Fibroblast of lung (primary cell): ENCODE measurements at regions not wholly inside any gene's neighbourhood (a gene's known extent, or its start where the extent isn't known, plus 50 kb on each side); places are given as distances from the start of the nearest gene placed in this dataset.

Source experiments
- DNase-seq, 2 donors: peaks; one replicate each; pipeline versions ENCODE4 v3.0.0 to v3.0.0-alpha.2; 2010; ENCODE audit warnings: low read depth in 2 of 2
- H2AFZ ChIP-seq: 2 replicates; pipeline ENCODE4 v1.5.1; 2012; ENCODE audit warnings: low read length, control low read depth, inconsistent platforms
- H3K27ac ChIP-seq: 2 replicates; pipeline ENCODE4 v1.5.1; 2011; ENCODE audit warnings: low read length, control low read depth; ENCODE audit not compliant: insufficient read depth
- H3K27me3 ChIP-seq: 2 replicates; pipeline ENCODE4 v1.5.1; 2011; ENCODE audit warnings: mild to moderate bottlenecking, low read length; ENCODE audit not compliant: control insufficient read depth, insufficient read depth
- H3K36me3 ChIP-seq: 2 replicates; pipeline ENCODE4 v1.5.1; 2011; ENCODE audit warnings: low read length; ENCODE audit not compliant: control insufficient read depth, insufficient read depth
- H3K4me1 ChIP-seq: 2 replicates; pipeline ENCODE4 v1.5.1; 2011; ENCODE audit warnings: low read length; ENCODE audit not compliant: control insufficient read depth, insufficient read depth; ENCODE audit errors: extremely low read depth
- H3K4me2 ChIP-seq: 2 replicates; pipeline ENCODE4 v1.5.1; 2011; ENCODE audit warnings: low read length, control low read depth; ENCODE audit not compliant: insufficient read depth; ENCODE audit errors: extremely low read depth
- H3K4me3 ChIP-seq, 4 experiments: fragments of 200-600 bp in 1 of 4; sonication (generic) in 1 of 4; replicated peaks in 1 of 4; 2 replicates each; pipeline ENCODE4 v1.5.1; 2011 to 2016; ENCODE audit warnings: low read length in 4 of 4, low read depth in 3 of 4, mild to moderate bottlenecking in 3 of 4, control low read depth in 2 of 4, inconsistent platforms in 1 of 4, mixed read lengths in 1 of 4; ENCODE audit not compliant: insufficient read depth in 1 of 4; ENCODE audit errors: control extremely low read depth in 1 of 4
- H3K79me2 ChIP-seq: 2 replicates; pipeline ENCODE4 v1.5.1; 2012; ENCODE audit warnings: mild to moderate bottlenecking, low read length, inconsistent platforms; ENCODE audit not compliant: control insufficient read depth, insufficient read depth
- H3K9ac ChIP-seq: 2 replicates; pipeline ENCODE4 v1.5.1; 2011; ENCODE audit warnings: mild to moderate bottlenecking, low read length, control low read depth; ENCODE audit not compliant: insufficient read depth
- H3K9me3 ChIP-seq: 2 replicates; pipeline ENCODE4 v1.5.1; 2012; ENCODE audit warnings: low read depth, low read length; ENCODE audit not compliant: control insufficient read depth, insufficient read depth
- H4K20me1 ChIP-seq: 2 replicates; pipeline ENCODE4 v1.5.1; 2011; ENCODE audit warnings: low read length; ENCODE audit not compliant: control insufficient read depth, insufficient read depth; ENCODE audit errors: extremely low read depth
- CTCF ChIP-seq, 2 donors: IDR thresholded peaks in 1 of 2; conservative IDR thresholded peaks in 1 of 2; 1 replicate in 1 of 2; 2 replicates in 1 of 2; pipeline ENCODE4 v1.5.1; 2011 to 2012; ENCODE audit warnings: low read length in 2 of 2, control low read depth in 1 of 2, inconsistent platforms in 1 of 2, low read depth in 1 of 2, mild to moderate bottlenecking in 1 of 2
- EZH2 ChIP-seq: IDR thresholded peaks from 2 replicates; pipeline ENCODE4 v1.5.1; 2012; ENCODE audit warnings: low read length, control low read depth, mild to moderate bottlenecking; ENCODE audit errors: missing control alignments

- Histone ChIP-seq H3K4me3 (no peak overlapping the region), H3K4me2 (peak overlapping the region; percentile 1), H4K20me1 (no peaks in the 10 kb centered on the region), H3K9me3 (no peaks in the 10 kb centered on the region), H3K79me2 (no peaks in the 10 kb centered on the region), H3K27me3 (no peaks in the 10 kb centered on the region), H3K36me3 (no peaks in the 10 kb centered on the region), H3K9ac (no peak overlapping the region), H2AFZ (no peak overlapping the region), H3K27ac (peak overlapping the region; percentile 36), H3K4me1 (no peaks in the 10 kb centered on the region)
- no peak for TF ChIP-seq CTCF (conservative IDR thresholded peaks at IDR 0.05 in 1 of 2, IDR thresholded peaks at IDR 0.05 in 1 of 2; ENCODE audit: low read depth in 1 of 2, low read length in 2 of 2)
- TF ChIP-seq EZH2, result no peak
- DNase-seq, result peak; percentile 79 to 87
Measured at GRCh38 chr17:71208111-71208704, 912.6 kb upstream of the SOX9 start.

GRCh38 chr17:71213936-71214335, 906.9 kb upstream of the SOX9 start:
- Histone ChIP-seq H3K27ac (no peak overlapping the region), H3K4me2 (no peak overlapping the region), H3K27me3 (no peaks in the 10 kb centered on the region), H3K9me3 (no peaks in the 10 kb centered on the region), H3K79me2 (no peaks in the 10 kb centered on the region), H2AFZ (no peak overlapping the region), H4K20me1 (no peaks in the 10 kb centered on the region), H3K4me3 (no peak overlapping the region), H3K36me3 (no peaks in the 10 kb centered on the region), H3K4me1 (no peaks in the 10 kb centered on the region), H3K9ac (no peak overlapping the region)
- DNase-seq, result no peak
- no peak for TF ChIP-seq EZH2
- no peak for TF ChIP-seq CTCF (conservative IDR thresholded peaks at IDR 0.05 in 1 of 2, IDR thresholded peaks at IDR 0.05 in 1 of 2; ENCODE audit: low read depth in 1 of 2, low read length in 2 of 2)

GRCh38 chr17:71217769-71218168, 903.1 kb upstream of the SOX9 start:
- no peak overlapping the region for H2AFZ ChIP-seq
- H3K27ac ChIP-seq, result no peak overlapping the region
- no peak overlapping the region for H3K9ac ChIP-seq
- no peaks in the 10 kb centered on the region for H3K9me3 ChIP-seq
- TF ChIP-seq CTCF (conservative IDR thresholded peaks at IDR 0.05 in 1 of 2, IDR thresholded peaks at IDR 0.05 in 1 of 2; ENCODE audit: low read depth in 1 of 2, low read length in 2 of 2), result no peak
- no peak for TF ChIP-seq EZH2
- no peak overlapping the region for H3K4me2 ChIP-seq
- no peaks in the 10 kb centered on the region for H4K20me1 ChIP-seq
- DNase-seq, result peak in 1 of 2 donors; percentile 61
- H3K79me2 ChIP-seq, result no peaks in the 10 kb centered on the region
- no peaks in the 10 kb centered on the region for H3K36me3 ChIP-seq
- no peaks in the 10 kb centered on the region for H3K27me3 ChIP-seq
- no peak overlapping the region for H3K4me3 ChIP-seq
- no peaks in the 10 kb centered on the region for H3K4me1 ChIP-seq
